Endodermal cell (in vitro differentiated cells): ENCODE measurements at regions not wholly inside any gene's neighbourhood (a gene's known extent, or its start where the extent isn't known, plus 50 kb on each side); places are given as distances from the start of the nearest gene placed in this dataset.

ENCODE experiments used
- DNase-seq: peaks from one replicate; pipeline ENCODE4 v3.0.0-alpha.2; 2017
- H3K27ac ChIP-seq: 2 replicates; pipeline ENCODE4 v1.5.1; 2013; ENCODE audit warnings: mild to moderate bottlenecking, low read depth, low read length, moderate library complexity
- H3K27me3 ChIP-seq: 2 replicates; pipeline ENCODE4 v1.6.1; 2013; ENCODE audit warnings: mild to moderate bottlenecking, low read length, moderate library complexity; ENCODE audit not compliant: insufficient read depth, control insufficient read depth, poor library complexity, severe bottlenecking
- H3K36me3 ChIP-seq: 2 replicates; pipeline ENCODE4 v1.7.0; 2013; ENCODE audit warnings: mild to moderate bottlenecking, low read length, moderate library complexity; ENCODE audit not compliant: control insufficient read depth, insufficient read depth
- H3K4me1 ChIP-seq: one replicate; pipeline ENCODE4 v1.7.0; 2013; ENCODE audit warnings: low read length; ENCODE audit not compliant: control insufficient read depth, insufficient read depth
- H3K4me3 ChIP-seq: 2 replicates; pipeline ENCODE4 v1.5.1; 2013; ENCODE audit warnings: mild to moderate bottlenecking, low read length, moderate library complexity
- H3K9ac ChIP-seq: 2 replicates; pipeline ENCODE4 v1.6.1; 2013; ENCODE audit warnings: mild to moderate bottlenecking, low read length, moderate library complexity; ENCODE audit not compliant: poor library complexity, severe bottlenecking; ENCODE audit errors: extremely low read depth
- H3K9me3 ChIP-seq: 2 replicates; pipeline ENCODE4 v1.6.1; 2013; ENCODE audit warnings: mild to moderate bottlenecking, low read length, moderate library complexity; ENCODE audit not compliant: control insufficient read depth
- H3K27ac Mint-ChIP-seq: 2 replicates; pipeline ENCODE4 v1.8.0; 2020; ENCODE audit warnings: mixed read lengths
- H3K27me3 Mint-ChIP-seq: 2 replicates; pipeline ENCODE4 v1.8.0; 2021; ENCODE audit warnings: mild to moderate bottlenecking, mixed read lengths; ENCODE audit not compliant: insufficient read depth
- H3K36me3 Mint-ChIP-seq: 2 replicates; pipeline ENCODE4 v1.8.0; 2020; ENCODE audit warnings: low read depth, mixed read lengths
- H3K4me1 Mint-ChIP-seq: 2 replicates; pipeline ENCODE4 v1.8.0; 2020; ENCODE audit warnings: mixed read lengths
- H3K4me3 Mint-ChIP-seq: 2 replicates; pipeline ENCODE4 v1.8.0; 2020; ENCODE audit warnings: mild to moderate bottlenecking, moderate library complexity, mixed read lengths
- H3K9me3 Mint-ChIP-seq: 2 replicates; pipeline ENCODE4 v1.8.0; 2020; ENCODE audit warnings: mild to moderate bottlenecking, mixed read lengths
- CTCF ChIP-seq: fragments of 200-600 bp; sonication (generic); conservative IDR thresholded peaks from 2 replicates; pipeline ENCODE4 v1.5.0; 2021; ENCODE audit warnings: antibody characterized with exemption, mild to moderate bottlenecking
- WGBS, 2 experiments: methylation state at CpG; one replicate each; pipeline versions ENCODE4 v1.1.5 to v1.1.7; 2013; ENCODE audit warnings: missing lambda C conversion rate in 2 of 2, mixed read lengths in 1 of 2; ENCODE audit not compliant: insufficient coverage in 1 of 2, insufficient read length in 1 of 2; 5-methylcytosine and 5-hydroxymethylcytosine counted together

GRCh38 chr18:14962626-14963025 lies 214.7 kb downstream of the ANKRD30B start:
- no peak overlapping the region for H3K4me3 Mint-ChIP-seq
- H3K4me1 ChIP-seq, result no peaks in the 10 kb centered on the region
- peaks cover 40% of the 10 kb centered on the region for H3K9me3 Mint-ChIP-seq
- H3K36me3 Mint-ChIP-seq, result no peaks in the 10 kb centered on the region
- H3K4me3 ChIP-seq, result no peak overlapping the region
- no peak overlapping the region for H3K27ac Mint-ChIP-seq
- H3K27ac ChIP-seq, result no peak overlapping the region
- TF ChIP-seq CTCF, result no peak
- H3K27me3 Mint-ChIP-seq, result no peaks in the 10 kb centered on the region
- 83% methylated on average over 8 of the region's 8 CpGs; no CpG with 5 or more reads in 1 of the 2 experiments for WGBS, 2 experiments
- no peaks in the 10 kb centered on the region for H3K4me1 Mint-ChIP-seq
- H3K9ac ChIP-seq, result no peak overlapping the region
- DNase-seq, result no peak
- no peaks in the 10 kb centered on the region for H3K36me3 ChIP-seq
- H3K27me3 ChIP-seq, result no peaks in the 10 kb centered on the region
- H3K9me3 ChIP-seq, result peaks cover 74% of the 10 kb centered on the region

- no peak for DNase-seq
- WGBS, 2 experiments, result 86 to 87% methylated on average over 4 to 6 of the region's 6 CpGs
- Mint-ChIP-seq H3K9me3 (peaks cover 37% of the 10 kb centered on the region), H3K27me3 (no peaks in the 10 kb centered on the region), H3K4me1 (no peaks in the 10 kb centered on the region), H3K36me3 (no peaks in the 10 kb centered on the region), H3K4me3 (no peak overlapping the region), H3K27ac (no peak overlapping the region)
- H3K27me3 ChIP-seq, result no peaks in the 10 kb centered on the region
- H3K27ac ChIP-seq, result no peak overlapping the region
- H3K4me1 ChIP-seq, result no peaks in the 10 kb centered on the region
- H3K4me3 ChIP-seq, result no peak overlapping the region
- TF ChIP-seq CTCF, result no peak
- H3K9me3 ChIP-seq, result peaks cover 75% of the 10 kb centered on the region
- H3K36me3 ChIP-seq, result no peaks in the 10 kb centered on the region
- no peak overlapping the region for H3K9ac ChIP-seq
Measured at GRCh38 chr18:14963246-14963645, 215.3 kb downstream of the ANKRD30B start.

GRCh38 chr18:14964002-14964401 lies 216.0 kb downstream of the ANKRD30B start:
- no peak overlapping the region for H3K9ac ChIP-seq
- peaks cover 78% of the 10 kb centered on the region for H3K9me3 ChIP-seq
- Mint-ChIP-seq H3K36me3 (no peaks in the 10 kb centered on the region), H3K4me1 (no peaks in the 10 kb centered on the region), H3K27me3 (no peaks in the 10 kb centered on the region), H3K9me3 (peaks cover 40% of the 10 kb centered on the region), H3K27ac (no peak overlapping the region), H3K4me3 (no peak overlapping the region)
- no peaks in the 10 kb centered on the region for H3K36me3 ChIP-seq
- H3K27ac ChIP-seq, result no peak overlapping the region
- H3K4me1 ChIP-seq, result no peaks in the 10 kb centered on the region
- 80 to 84% methylated on average over 5 to 6 of the region's 6 CpGs for WGBS, 2 experiments
- H3K27me3 ChIP-seq, result no peaks in the 10 kb centered on the region
- no peak overlapping the region for H3K4me3 ChIP-seq
- TF ChIP-seq CTCF, result no peak
- no peak for DNase-seq
